Activated B cell treated with CpG ODN at 0.5 μM for 24 hours (primary cell): ENCODE measurements at regions not wholly inside any gene's neighbourhood (a gene's known extent, or its start where the extent isn't known, plus 50 kb on each side); places are given as distances from the start of the nearest gene placed in this dataset.

Experiments
- ATAC-seq: fragments of 200-7000 bp; cut with Tn5 transposase; one replicate; pipeline ENCODE4 v1.10.0; 2021; ENCODE audit warnings: low read depth, mild to moderate bottlenecking, moderate library complexity
- CTCF ChIA-PET: fragments of 350-600 bp; sonication (Branson Sonifier 250); formaldehyde crosslinking; loops from one replicate; lab custom pipeline; 2021; ENCODE audit warnings: antibody characterized with exemption; lab: Charles Lee
- POLR2A ChIA-PET: fragments of 350-600 bp; sonication (Branson Sonifier 250); formaldehyde crosslinking; loops from one replicate; lab custom pipeline; 2021; ENCODE audit warnings: antibody characterized with exemption; lab: Charles Lee
- DNase-seq: peaks from one replicate; pipeline ENCODE4 v3.0.0; 2022
- H3K27ac Mint-ChIP-seq: one replicate; pipeline ENCODE4 v1.8.0; 2020; ENCODE audit warnings: mixed read lengths
- H3K27me3 Mint-ChIP-seq: one replicate; pipeline ENCODE4 v1.8.0; 2021; ENCODE audit warnings: mixed read lengths
- H3K36me3 Mint-ChIP-seq: one replicate; pipeline ENCODE4 v1.8.0; 2021; ENCODE audit warnings: low read depth, mixed read lengths
- H3K4me1 Mint-ChIP-seq: one replicate; pipeline ENCODE4 v1.8.0; 2021; ENCODE audit warnings: mixed read lengths
- H3K4me3 Mint-ChIP-seq: one replicate; pipeline ENCODE4 v1.8.0; 2020; ENCODE audit warnings: mild to moderate bottlenecking, mixed read lengths
- H3K9me3 Mint-ChIP-seq: one replicate; pipeline ENCODE4 v1.8.0; 2020; ENCODE audit warnings: mixed read lengths
- CTCF ChIP-seq: fragments of 200-600 bp; IDR thresholded peaks from one replicate; pipeline ENCODE4 v1.8.0; 2022; ENCODE audit warnings: antibody characterized with exemption, mild to moderate bottlenecking
- intact Hi-C: fragments of 100-400 bp; cut with micrococcal nuclease; formaldehyde crosslinking; loops from one replicate; pipeline ENCODE4 v1.15.1; 2024

- ATAC-seq, result no peak
- H3K4me3 Mint-ChIP-seq, result no peak overlapping the region
- ChIA-PET CTCF (no interaction called here), POLR2A (no interaction called here)
- no peaks in the 10 kb centered on the region for H3K36me3 Mint-ChIP-seq
- no peak for TF ChIP-seq CTCF
- no peaks in the 10 kb centered on the region for H3K27me3 Mint-ChIP-seq
- DNase-seq, result no peak
- H3K9me3 Mint-ChIP-seq, result no peaks in the 10 kb centered on the region
- H3K27ac Mint-ChIP-seq, result no peak overlapping the region
- no peaks in the 10 kb centered on the region for H3K4me1 Mint-ChIP-seq
- intact Hi-C loops, result no loop called here
Observed at GRCh38 chr9:30670805-30671562, 1713.5 kb upstream of the ACO1 start.

GRCh38 chr9:30673132-30673531 is 1711.3 kb upstream of the ACO1 start:
- H3K4me1 Mint-ChIP-seq, result no peaks in the 10 kb centered on the region
- no peak overlapping the region for H3K27ac Mint-ChIP-seq
- DNase-seq (no peak), ATAC-seq (no peak)
- intact Hi-C loops, result no loop called here
- CTCF ChIA-PET, result no interaction called here
- H3K9me3 Mint-ChIP-seq, result no peaks in the 10 kb centered on the region
- H3K4me3 Mint-ChIP-seq, result no peak overlapping the region
- TF ChIP-seq CTCF, result no peak
- POLR2A ChIA-PET, result no interaction called here
- H3K27me3 Mint-ChIP-seq, result no peaks in the 10 kb centered on the region
- H3K36me3 Mint-ChIP-seq, result no peaks in the 10 kb centered on the region

GRCh38 chr9:30676651-30677050 is 1707.8 kb upstream of the ACO1 start:
- Mint-ChIP-seq H3K4me1 (no peaks in the 10 kb centered on the region), H3K9me3 (no peaks in the 10 kb centered on the region), H3K36me3 (no peaks in the 10 kb centered on the region), H3K27me3 (no peaks in the 10 kb centered on the region), H3K27ac (no peak overlapping the region), H3K4me3 (no peak overlapping the region)
- intact Hi-C loops, result no loop called here
- POLR2A ChIA-PET, result no interaction called here
- CTCF ChIA-PET, result no interaction called here
- ATAC-seq (no peak), DNase-seq (no peak)
- TF ChIP-seq CTCF, result no peak

- no peaks in the 10 kb centered on the region for H3K4me1 Mint-ChIP-seq
- no peak for ATAC-seq
- no peaks in the 10 kb centered on the region for H3K9me3 Mint-ChIP-seq
- no peak for TF ChIP-seq CTCF
- no peak overlapping the region for H3K4me3 Mint-ChIP-seq
- DNase-seq, result no peak
- no peaks in the 10 kb centered on the region for H3K27me3 Mint-ChIP-seq
- POLR2A ChIA-PET, result no interaction called here
- intact Hi-C loops, result no loop called here
- H3K27ac Mint-ChIP-seq, result no peak overlapping the region
- H3K36me3 Mint-ChIP-seq, result no peaks in the 10 kb centered on the region
- CTCF ChIA-PET, result no interaction called here
Observed at GRCh38 chr9:30677221-30677620, 1707.2 kb upstream of the ACO1 start.

GRCh38 chr9:30688801-30689200 is 1695.6 kb upstream of the ACO1 start:
- Mint-ChIP-seq H3K27ac (no peak overlapping the region), H3K9me3 (peaks cover 9% of the 10 kb centered on the region), H3K4me3 (no peak overlapping the region), H3K27me3 (no peaks in the 10 kb centered on the region), H3K36me3 (no peaks in the 10 kb centered on the region), H3K4me1 (no peaks in the 10 kb centered on the region)
- intact Hi-C loops, result no loop called here
- CTCF ChIA-PET, result no interaction called here
- POLR2A ChIA-PET, result no interaction called here
- no peak for ATAC-seq
- no peak for DNase-seq
- TF ChIP-seq CTCF, result no peak
